K562 (cell line): ENCODE measurements at regions not wholly inside any gene's neighbourhood (a gene's known extent, or its start where the extent isn't known, plus 50 kb on each side); places are given as distances from the start of the nearest gene placed in this dataset.

Source experiments
- ATAC-seq: fragments of 200-7000 bp; cut with Tn5 transposase; 3 replicates; pipeline ENCODE4 v1.9.1; 2020; ENCODE audit warnings: moderate library complexity
- BruUV-seq: library from RNA; stranded (reverse); fragments of 400-500 nt; replicated peaks from 2 replicates; lab custom pipeline; 2021; lab: Mats Ljungman, UMichigan
- CTCF ChIA-PET: fragments of 300-600 bp; formaldehyde crosslinking; extraction: SDS; loops from one replicate; lab custom pipeline; 2021; ENCODE audit warnings: low intra/inter-chr PET ratio; lab: Yijun Ruan, JAX
- POLR2A ChIA-PET: fragments of 300-600, 350-650 bp; sonication (Branson Sonifier 250); formaldehyde crosslinking; extraction: SDS; loops from one replicate; lab custom pipeline; 2021; ENCODE audit warnings: antibody characterized with exemption, inconsistent platforms; lab: Yijun Ruan, JAX
- DNase-seq, 4 experiments: peaks; one replicate each; pipeline versions ENCODE4 v3.0.0 to v3.0.0-alpha.2; 2011 to 2018; ENCODE audit warnings: low spot score in 3 of 4, mixed read lengths in 3 of 4; ENCODE audit errors: extremely low read depth in 1 of 4
- FAIRE-seq: peaks from 2 replicates; lab custom pipeline; 2011; peaks lifted over from hg19 to GRCh38; lab: Jason Lieb, UNC
- H2AFZ ChIP-seq: 2 replicates; pipeline ENCODE4 v1.6.0; 2011; ENCODE audit warnings: low read depth, low read length, control low read depth, inconsistent platforms
- H3K27ac ChIP-seq: fragments of 200-600 bp; 3 replicates; pipeline ENCODE4 v1.8.0; 2011; ENCODE audit warnings: low read depth, mild to moderate bottlenecking, control low read depth, inconsistent platforms, low read length, moderate library complexity, mixed read lengths; ENCODE audit errors: extremely low read depth
- H3K27me3 ChIP-seq, 2 experiments: fragments of 300-600 bp in 1 of 2; 2 replicates in 1 of 2; 3 replicates in 1 of 2; pipeline versions ENCODE4 v1.6.0 to v1.8.0; 2011; ENCODE audit warnings: inconsistent platforms in 2 of 2, low read length in 2 of 2, mild to moderate bottlenecking in 1 of 2, mixed read lengths in 1 of 2, moderate library complexity in 1 of 2; ENCODE audit not compliant: control insufficient read depth in 2 of 2, insufficient read depth in 2 of 2
- H3K36me3 ChIP-seq: fragments of 300-600 bp; 3 replicates; pipeline ENCODE4 v1.8.0; 2011; ENCODE audit warnings: mild to moderate bottlenecking, low read length, inconsistent platforms; ENCODE audit not compliant: control insufficient read depth, insufficient read depth
- H3K4me1 ChIP-seq, 2 experiments: fragments of 200-600 bp in 1 of 2; replicated peaks in 1 of 2; 2 replicates in 1 of 2; 3 replicates in 1 of 2; pipeline versions ENCODE4 v1.5.1 to v1.8.0; 2011; ENCODE audit warnings: inconsistent platforms in 2 of 2, low read length in 2 of 2, mild to moderate bottlenecking in 1 of 2, mixed read lengths in 1 of 2, moderate library complexity in 1 of 2; ENCODE audit not compliant: control insufficient read depth in 2 of 2, insufficient read depth in 2 of 2
- H3K4me2 ChIP-seq: 2 replicates; pipeline ENCODE4 v1.6.1; 2011; ENCODE audit warnings: low read length, control low read depth, inconsistent platforms, mixed read lengths; ENCODE audit not compliant: insufficient read depth
- H3K4me3 ChIP-seq: fragments of 200-600 bp; sonication (generic), shearing (Covaris generic); 2 replicates; pipeline ENCODE4 v1.5.1; 2016; ENCODE audit warnings: control low read depth, inconsistent platforms
- H3K79me2 ChIP-seq: fragments of 200-600 bp; 3 replicates; pipeline ENCODE4 v1.8.0; 2011; ENCODE audit warnings: low read length, inconsistent platforms; ENCODE audit not compliant: control insufficient read depth, insufficient read depth
- H3K9ac ChIP-seq, 2 experiments: 2 replicates each; pipeline versions ENCODE4 v1.6.0 to v1.6.1; 2011; ENCODE audit warnings: low read depth in 2 of 2, low read length in 2 of 2, control low read depth in 1 of 2, inconsistent platforms in 1 of 2, mild to moderate bottlenecking in 1 of 2, mixed read lengths in 1 of 2; ENCODE audit not compliant: insufficient read depth in 1 of 2
- H3K9me1 ChIP-seq: one replicate; pipeline ENCODE4 v1.6.0; 2011; ENCODE audit warnings: inconsistent platforms, mild to moderate bottlenecking, low read length, moderate library complexity; ENCODE audit not compliant: control insufficient read depth, insufficient read depth
- H3K9me3 ChIP-seq: replicated peaks from 2 replicates; pipeline ENCODE4 v1.5.1; 2011; ENCODE audit warnings: low read depth, low read length, inconsistent platforms; ENCODE audit not compliant: control insufficient read depth, insufficient read depth
- H4K20me1 ChIP-seq: replicated peaks from 2 replicates; pipeline ENCODE4 v1.6.1; 2011; ENCODE audit warnings: low read length, inconsistent platforms, mixed read lengths; ENCODE audit not compliant: control insufficient read depth, insufficient read depth
- FOXM1 ChIP-seq, 2 experiments: fragments of 450-650 bp in 1 of 2; sonication (generic) in 1 of 2; formaldehyde crosslinking in 1 of 2; IDR thresholded peaks; 2 replicates each; pipeline versions ENCODE4 v1.6.1 to v1.9.0; 2017 to 2022; ENCODE audit warnings: low read depth in 2 of 2, mild to moderate bottlenecking in 2 of 2, missing genetic modification reagents in 1 of 2, moderate library complexity in 1 of 2
- PHF20 ChIP-seq: fragments of 450-650 bp; IDR thresholded peaks from 2 replicates; pipeline ENCODE4 v1.6.1; 2018; ENCODE audit not compliant: partially characterized antibody
- POLR3G ChIP-seq: IDR thresholded peaks from 2 replicates; pipeline ENCODE4 v1.6.1; 2011; ENCODE audit not compliant: insufficient read length, insufficient replicate concordance; ENCODE audit errors: extremely low read depth
- RBFOX2 ChIP-seq: fragments of 200-400 bp; formaldehyde crosslinking; IDR thresholded peaks from 2 replicates; pipeline ENCODE4 v1.6.1; 2017; ENCODE audit warnings: low read depth, mild to moderate bottlenecking, low read length, moderate library complexity
- SP1 ChIP-seq: sonication (generic); formaldehyde crosslinking; IDR thresholded peaks from 2 replicates; pipeline ENCODE4 v1.8.1; 2022; ENCODE audit warnings: mild to moderate bottlenecking, missing genetic modification reagents
- SRSF9 ChIP-seq: fragments of 200-400 bp; formaldehyde crosslinking; IDR thresholded peaks from 2 replicates; pipeline ENCODE4 v1.6.1; 2017; ENCODE audit warnings: low read depth, low read length, borderline replicate concordance
- STAT5A ChIP-seq: IDR thresholded peaks from 2 replicates; pipeline ENCODE4 v1.6.1; 2012; ENCODE audit warnings: low read length, inconsistent platforms, borderline replicate concordance
- ZBED1 ChIP-seq: IDR thresholded peaks from 2 replicates; pipeline ENCODE4 v1.6.1; 2014
- ZFP36 ChIP-seq: fragments of 150-350 bp; IDR thresholded peaks from 2 replicates; pipeline ENCODE4 v1.6.1; 2018; ENCODE audit warnings: low read length, low read depth; ENCODE audit not compliant: partially characterized antibody
- ZNF23 ChIP-seq: fragments of 250-450 bp; sonication (Bioruptor Pico); IDR thresholded peaks from 2 replicates; pipeline ENCODE4 v1.4.0; 2020; ENCODE audit warnings: mild to moderate bottlenecking
- WGBS: fragments of 100-300 bp; shearing (Covaris generic); methylation state at CpG from one replicate; pipeline ENCODE4 v1.1.6; 2016; ENCODE audit warnings: low coverage, mixed read lengths; ENCODE audit not compliant: insufficient coverage; ENCODE audit errors: missing lambda C conversion rate; 5-methylcytosine and 5-hydroxymethylcytosine counted together
- in situ Hi-C: fragments of 300-500 bp; cut with MboI; formaldehyde crosslinking; loops from 4 replicates; pipeline ENCODE4 v1.15.0; 2018; ENCODE audit warnings: inconsistent platforms, mixed read lengths
- intact Hi-C: fragments of 100-400 bp; cut with micrococcal nuclease; formaldehyde crosslinking; loops from 2 replicates; pipeline ENCODE4 v1.14.2; 2022
- TF ChIP-seq, protein P1 (sequence below), 2 experiments: fragments of 450-650 bp; IDR thresholded peaks; 2 replicates each; pipeline ENCODE4 v1.6.1; 2016; ENCODE audit warnings: mild to moderate bottlenecking in 2 of 2, borderline replicate concordance in 1 of 2, low read depth in 1 of 2, moderate library complexity in 1 of 2
- TF ChIP-seq, protein P2 (sequence below): fragments of 250-450 bp; sonication (Bioruptor Pico); IDR thresholded peaks from 2 replicates; pipeline ENCODE4 v1.8.0; 2021; ENCODE audit warnings: moderate library complexity, mild to moderate bottlenecking, inconsistent platforms

DNA sequence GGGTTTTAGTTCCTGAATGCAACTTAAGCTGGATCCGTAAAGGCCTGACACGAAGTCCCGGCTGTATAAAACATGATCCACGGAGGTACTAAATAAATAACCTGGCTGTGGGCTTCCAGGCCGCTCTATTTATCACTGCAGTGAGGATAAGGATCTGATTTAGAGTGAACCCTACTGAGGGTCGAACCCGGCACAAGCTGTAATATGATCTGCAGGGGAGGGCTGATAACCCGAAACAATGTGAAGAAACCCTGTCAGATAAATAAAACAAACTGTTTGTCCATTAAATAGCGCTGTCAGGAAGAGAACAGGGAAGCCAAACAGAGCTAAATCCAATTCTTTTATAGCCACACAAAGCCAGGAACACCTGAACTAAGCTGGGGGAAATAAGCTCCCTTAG, 375.6 kb upstream of the SALL1 start:
- no peaks in the 10 kb centered on the region for H3K79me2 ChIP-seq
- H3K9me1 ChIP-seq = no peaks in the 10 kb centered on the region
- H3K4me2 ChIP-seq = no peak overlapping the region
- H3K9ac ChIP-seq = no peak overlapping the region
- no peak for ATAC-seq
- H3K9me3 ChIP-seq = no peaks in the 10 kb centered on the region; the same call in 1 of the 2 replicates
- TF ChIP-seq, protein P1, sequence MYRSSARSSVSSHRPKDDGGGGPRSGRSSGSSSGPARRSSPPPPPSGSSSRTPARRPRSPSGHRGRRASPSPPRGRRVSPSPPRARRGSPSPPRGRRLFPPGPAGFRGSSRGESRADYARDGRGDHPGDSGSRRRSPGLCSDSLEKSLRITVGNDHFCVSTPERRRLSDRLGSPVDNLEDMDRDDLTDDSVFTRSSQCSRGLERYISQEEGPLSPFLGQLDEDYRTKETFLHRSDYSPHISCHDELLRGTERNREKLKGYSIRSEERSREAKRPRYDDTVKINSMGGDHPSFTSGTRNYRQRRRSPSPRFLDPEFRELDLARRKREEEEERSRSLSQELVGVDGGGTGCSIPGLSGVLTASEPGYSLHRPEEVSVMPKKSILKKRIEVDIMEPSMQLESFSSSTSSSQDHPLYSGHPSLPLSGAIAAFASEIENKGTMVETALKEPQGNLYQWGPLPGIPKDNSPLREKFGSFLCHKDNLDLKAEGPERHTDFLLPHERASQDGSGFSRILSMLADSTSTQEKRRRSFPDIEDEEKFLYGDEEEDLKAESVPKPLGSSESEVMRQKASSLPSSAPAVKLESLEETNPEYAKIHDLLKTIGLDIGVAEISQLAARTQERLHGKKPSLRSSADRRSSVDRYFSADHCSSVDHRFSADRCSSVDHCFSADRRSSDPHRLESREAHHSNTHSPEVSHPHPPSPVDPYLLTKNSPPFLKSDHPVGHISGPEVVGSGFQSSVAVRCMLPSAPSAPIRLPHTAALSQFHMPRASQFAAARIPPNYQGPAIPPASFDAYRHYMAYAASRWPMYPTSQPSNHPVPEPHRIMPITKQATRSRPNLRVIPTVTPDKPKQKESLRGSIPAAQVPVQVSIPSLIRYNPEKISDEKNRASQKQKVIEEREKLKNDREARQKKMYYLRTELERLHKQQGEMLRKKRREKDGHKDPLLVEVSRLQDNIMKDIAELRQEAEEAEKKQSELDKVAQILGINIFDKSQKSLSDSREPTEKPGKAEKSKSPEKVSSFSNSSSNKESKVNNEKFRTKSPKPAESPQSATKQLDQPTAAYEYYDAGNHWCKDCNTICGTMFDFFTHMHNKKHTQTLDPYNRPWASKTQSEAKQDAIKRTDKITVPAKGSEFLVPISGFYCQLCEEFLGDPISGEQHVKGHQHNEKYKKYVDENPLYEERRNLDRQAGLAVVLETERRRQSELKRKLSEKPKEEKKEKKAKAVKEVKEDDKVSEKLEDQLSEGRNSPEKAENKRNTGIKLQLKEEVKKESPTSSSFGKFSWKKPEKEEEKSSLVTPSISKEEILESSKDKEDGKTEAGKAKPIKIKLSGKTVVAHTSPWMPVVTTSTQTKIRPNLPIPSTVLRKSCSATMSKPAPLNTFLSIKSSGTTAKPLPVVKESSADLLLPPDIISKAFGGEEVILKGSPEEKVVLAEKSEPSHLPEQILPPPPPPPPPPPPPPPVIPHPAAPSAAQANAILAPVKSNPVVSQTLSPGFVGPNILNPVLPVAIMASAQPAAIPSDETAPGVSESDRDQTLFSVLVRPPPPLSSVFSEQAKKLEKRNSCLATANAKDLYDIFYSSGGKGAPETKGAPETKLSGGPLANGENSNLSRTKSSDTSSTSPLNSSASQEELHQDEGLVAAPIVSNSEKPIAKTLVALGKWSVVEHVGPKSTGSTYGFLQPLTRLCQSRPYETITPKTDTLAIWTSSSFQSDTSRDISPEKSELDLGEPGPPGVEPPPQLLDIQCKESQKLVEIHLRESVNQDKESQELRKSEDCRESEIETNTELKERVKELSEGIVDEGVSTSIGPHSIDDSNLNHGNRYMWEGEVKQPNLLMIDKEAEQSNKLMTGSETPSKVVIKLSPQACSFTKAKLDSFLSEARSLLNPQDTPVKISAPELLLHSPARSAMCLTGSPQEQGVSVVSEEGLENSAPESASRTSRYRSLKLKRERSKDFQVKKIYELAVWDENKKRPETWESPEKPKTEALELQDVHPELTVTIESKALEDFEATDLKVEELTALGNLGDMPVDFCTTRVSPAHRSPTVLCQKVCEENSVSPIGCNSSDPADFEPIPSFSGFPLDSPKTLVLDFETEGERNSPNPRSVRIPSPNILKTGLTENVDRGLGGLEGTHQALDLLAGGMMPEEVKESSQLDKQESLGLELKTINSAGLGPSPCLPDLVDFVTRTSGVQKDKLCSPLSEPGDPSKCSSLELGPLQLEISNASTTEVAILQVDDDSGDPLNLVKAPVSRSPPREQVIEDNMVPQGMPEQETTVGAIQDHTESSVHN (IDR thresholded peaks at IDR 0.05; ENCODE audit: borderline replicate concordance in 1 of 2, low read depth in 1 of 2) = no peak
- no peak for TF ChIP-seq FOXM1 (IDR thresholded peaks at IDR 0.05; ENCODE audit: low read depth)
- TF ChIP-seq FOXM1 (CRISPR knock-in tag; IDR thresholded peaks at IDR 0.05; ENCODE audit: low read depth) = no peak
- no peak for TF ChIP-seq ZBED1
- TF ChIP-seq ZFP36 = no peak
- TF ChIP-seq, protein P2, sequence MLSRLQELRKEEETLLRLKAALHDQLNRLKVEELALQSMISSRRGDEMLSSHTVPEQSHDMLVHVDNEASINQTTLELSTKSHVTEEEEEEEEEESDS = no peak
- no peak for TF ChIP-seq STAT5A
- no peak for TF ChIP-seq PHF20
- no peak for TF ChIP-seq ZNF23 (CRISPR knock-in tag)
- no peak for TF ChIP-seq SP1 (CRISPR knock-in tag)
- TF ChIP-seq POLR3G = no peak
- no peak for TF ChIP-seq RBFOX2
- no peak for TF ChIP-seq SRSF9
- H3K36me3 ChIP-seq = no peaks in the 10 kb centered on the region
- H3K4me1 ChIP-seq = no peaks in the 10 kb centered on the region
- 1% methylated on average over 9 of the region's 9 CpGs for WGBS
- FAIRE-seq = no peak
- no peak for DNase-seq
- intact Hi-C loops (no loop called here), in situ Hi-C loops (no loop called here)
- H4K20me1 ChIP-seq = no peaks in the 10 kb centered on the region
- H3K27me3 ChIP-seq = no peaks in the 10 kb centered on the region
- POLR2A ChIA-PET = interaction anchor here (0.6 to 0.8 kb wide), 2 partner anchors 263 to 979 kb away, joined by 3 read pairs; no protein-coding TSS in a partner anchor
- H3K27ac ChIP-seq = no peak overlapping the region
- H3K4me3 ChIP-seq = no peak overlapping the region
- no peak overlapping the region for H2AFZ ChIP-seq
- CTCF ChIA-PET = no interaction called here
- BruUV-seq = no TSS peak
